Esophagus muscularis mucosa (tissue), 4 donors: ENCODE measurements at regions not wholly inside any gene's neighbourhood (a gene's known extent, or its start where the extent isn't known, plus 50 kb on each side); places are given as distances from the start of the nearest gene placed in this dataset.

Source experiments
- DNase-seq: peaks from one replicate; pipeline ENCODE4 v3.0.0-alpha.2; 2017; ENCODE audit errors: extremely low spot score
- H3K27ac ChIP-seq, 4 donors: fragments of 200-600 bp; sonication (generic); replicated peaks in 1 of 4; 1 replicate in 3 of 4; 2 replicates in 1 of 4; pipeline ENCODE4 v1.5.1; 2016 to 2019; ENCODE audit warnings: mild to moderate bottlenecking in 1 of 4
- H3K27me3 ChIP-seq, 4 donors: fragments of 200-600 bp; sonication (generic); one replicate each; pipeline versions ENCODE4 v1.5.1 to v1.6.0; 2016 to 2019
- H3K36me3 ChIP-seq, 4 donors: fragments of 200-600 bp; sonication (generic); one replicate each; pipeline ENCODE4 v1.5.1; 2016 to 2019
- H3K4me1 ChIP-seq, 4 donors: fragments of 200-600 bp; sonication (generic); one replicate each; pipeline ENCODE4 v1.5.1; 2016 to 2019
- H3K4me3 ChIP-seq, 4 donors: fragments of 200-600 bp; sonication (generic); 1 replicate in 2 of 4; 2 replicates in 2 of 4; pipeline ENCODE4 v1.5.1; 2016 to 2019; ENCODE audit warnings: mild to moderate bottlenecking in 4 of 4, moderate library complexity in 1 of 4
- H3K9me3 ChIP-seq, 4 donors: fragments of 200-600 bp; sonication (generic); 1 replicate in 3 of 4; 2 replicates in 1 of 4; pipeline ENCODE4 v1.5.1; 2016 to 2019
- EP300 ChIP-seq: sonication (generic); formaldehyde crosslinking; IDR thresholded peaks from one replicate; pipeline ENCODE4 v1.6.1; 2017; ENCODE audit warnings: antibody characterized with exemption
- POLR2A ChIP-seq: fragments of 450-650 bp; IDR thresholded peaks from one replicate; pipeline ENCODE4 v1.6.1; 2017; ENCODE audit warnings: antibody characterized with exemption, moderate library complexity, mild to moderate bottlenecking, low read depth
- POLR2AphosphoS5 ChIP-seq, 2 donors: sonication (generic); formaldehyde crosslinking; IDR thresholded peaks; one replicate each; pipeline ENCODE4 v1.6.1; 2017; ENCODE audit warnings: antibody characterized with exemption in 2 of 2
- WGBS: methylation state at CpG from one replicate; pipeline ENCODE4 v1.1.5; 2018; 5-methylcytosine and 5-hydroxymethylcytosine counted together
- intact Hi-C: fragments of 100-400 bp; cut with DNase I; formaldehyde crosslinking; loops from one replicate; pipeline ENCODE4 v1.15.1; 2023
- TF ChIP-seq, protein P1 (sequence below), 3 experiments: fragments of 200-600 bp in 2 of 3; fragments of 450-650 bp in 1 of 3; sonication (generic) in 2 of 3; IDR thresholded peaks; one replicate each; pipeline ENCODE4 v1.5.1; 2017 to 2019; ENCODE audit warnings: antibody characterized with exemption in 3 of 3, mild to moderate bottlenecking in 2 of 3, moderate library complexity in 1 of 3

DNA sequence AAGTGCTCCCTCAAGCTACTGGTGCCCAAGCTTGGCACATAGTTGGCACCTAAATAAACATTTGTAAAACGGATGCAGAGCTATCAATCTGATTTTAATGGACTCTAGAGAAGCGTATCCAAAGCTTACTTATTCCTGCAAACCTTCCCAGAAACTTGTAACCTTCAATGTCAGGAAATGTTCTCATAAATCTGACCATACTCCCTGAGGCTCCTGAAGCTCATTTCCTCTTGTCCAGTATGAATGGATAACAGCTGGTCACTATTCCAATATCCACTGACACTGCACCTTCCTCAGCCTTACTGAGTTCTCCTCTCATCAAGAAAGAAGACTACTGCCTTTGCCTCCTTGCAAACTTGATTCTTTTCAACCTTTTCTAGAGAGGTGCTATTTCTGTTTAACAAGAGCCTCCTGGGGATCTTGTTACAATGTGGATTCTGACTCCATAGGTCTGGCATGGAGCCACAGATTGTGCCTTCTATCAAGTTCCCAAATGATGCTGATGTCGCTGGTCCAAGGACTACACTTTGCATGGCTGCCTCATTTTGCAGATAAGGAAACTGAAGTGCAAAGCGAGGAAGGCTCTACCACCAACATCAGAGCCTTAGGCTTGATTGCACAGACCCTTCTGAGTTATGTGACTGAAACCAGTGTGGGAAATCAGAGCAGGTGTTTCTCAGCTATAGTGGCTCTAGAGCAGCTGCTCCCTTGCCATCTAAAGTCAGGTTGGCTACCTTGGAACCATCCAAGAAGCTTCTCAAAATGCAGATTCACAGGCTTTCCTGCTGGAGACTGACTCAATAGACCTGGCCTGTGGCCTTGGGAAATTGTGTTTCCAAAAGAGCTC lies 377.8 kb downstream of the SOX9 start:
- intact Hi-C loops = no loop called here
- TF ChIP-seq EP300 = no peak
- TF ChIP-seq POLR2A = no peak
- TF ChIP-seq, protein P1, sequence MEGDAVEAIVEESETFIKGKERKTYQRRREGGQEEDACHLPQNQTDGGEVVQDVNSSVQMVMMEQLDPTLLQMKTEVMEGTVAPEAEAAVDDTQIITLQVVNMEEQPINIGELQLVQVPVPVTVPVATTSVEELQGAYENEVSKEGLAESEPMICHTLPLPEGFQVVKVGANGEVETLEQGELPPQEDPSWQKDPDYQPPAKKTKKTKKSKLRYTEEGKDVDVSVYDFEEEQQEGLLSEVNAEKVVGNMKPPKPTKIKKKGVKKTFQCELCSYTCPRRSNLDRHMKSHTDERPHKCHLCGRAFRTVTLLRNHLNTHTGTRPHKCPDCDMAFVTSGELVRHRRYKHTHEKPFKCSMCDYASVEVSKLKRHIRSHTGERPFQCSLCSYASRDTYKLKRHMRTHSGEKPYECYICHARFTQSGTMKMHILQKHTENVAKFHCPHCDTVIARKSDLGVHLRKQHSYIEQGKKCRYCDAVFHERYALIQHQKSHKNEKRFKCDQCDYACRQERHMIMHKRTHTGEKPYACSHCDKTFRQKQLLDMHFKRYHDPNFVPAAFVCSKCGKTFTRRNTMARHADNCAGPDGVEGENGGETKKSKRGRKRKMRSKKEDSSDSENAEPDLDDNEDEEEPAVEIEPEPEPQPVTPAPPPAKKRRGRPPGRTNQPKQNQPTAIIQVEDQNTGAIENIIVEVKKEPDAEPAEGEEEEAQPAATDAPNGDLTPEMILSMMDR (IDR thresholded peaks at IDR 0.05) = no peak
- TF ChIP-seq POLR2AphosphoS5 (IDR thresholded peaks at IDR 0.05) = no peak
- Histone ChIP-seq H3K4me3 (no peak overlapping the region), H3K4me1 (peaks cover 0 to 5% (median 0%) of the 10 kb centered on the region in 4 donors), H3K36me3 (no peaks in the 10 kb centered on the region), H3K9me3 (no peaks in the 10 kb centered on the region), H3K27me3 (peaks cover 0 to 8% (median 0%) of the 10 kb centered on the region in 4 donors), H3K27ac (no peak overlapping the region)
- DNase-seq = no peak
- 69% methylated on average over 4 of the region's 4 CpGs for WGBS

DNA sequence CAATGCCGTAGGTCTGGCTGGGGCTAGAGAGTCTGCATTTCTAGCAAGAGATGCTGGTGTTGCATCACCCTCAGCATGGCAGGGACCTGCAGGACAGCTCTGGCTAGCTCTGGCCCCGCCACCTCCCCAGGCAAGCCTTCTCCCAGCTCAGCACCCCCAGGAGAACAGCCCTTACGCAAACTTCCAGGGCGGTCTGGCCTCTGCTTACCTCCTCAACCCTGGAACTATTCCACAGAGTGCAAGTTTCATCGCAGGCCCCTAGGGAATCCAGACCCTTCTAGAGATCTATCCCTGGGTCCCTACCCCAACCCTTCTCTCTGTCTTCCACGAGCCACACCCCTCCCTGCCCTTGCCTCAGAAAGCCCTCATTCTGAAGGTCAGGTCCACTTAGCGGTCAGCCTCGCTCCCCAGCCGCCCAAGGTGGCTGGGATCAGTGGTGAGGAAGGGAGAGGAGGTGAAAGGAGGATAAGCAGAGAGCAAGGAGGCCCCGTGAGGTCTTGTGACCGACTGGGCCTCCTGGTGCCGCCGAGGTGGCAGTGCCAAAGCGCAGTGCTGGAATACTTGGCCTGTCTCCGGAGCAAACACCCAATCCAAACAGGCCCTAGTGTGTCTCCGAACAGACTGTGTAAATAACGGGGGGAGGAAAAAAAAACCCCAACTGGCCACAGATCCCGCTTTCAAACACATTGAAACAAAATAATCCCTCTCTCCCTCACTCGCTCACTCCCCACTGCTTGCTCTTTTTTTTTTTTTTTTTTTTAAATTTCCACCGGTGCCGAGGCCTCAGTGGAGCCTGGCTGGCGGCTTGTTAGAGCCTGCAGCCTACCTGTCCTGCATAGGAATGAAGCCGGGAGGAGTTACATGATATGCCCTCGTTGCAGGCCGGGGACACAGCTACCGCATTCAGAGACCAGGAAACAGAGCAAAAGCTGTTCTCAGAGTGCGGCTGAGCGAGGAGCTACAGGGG lies 380.9 kb downstream of the SOX9 start:
- intact Hi-C loops = no loop called here
- 89% methylated on average over 28 of the region's 28 CpGs for WGBS
- TF ChIP-seq POLR2A (no peak), POLR2AphosphoS5 (IDR thresholded peaks at IDR 0.05) (no peak), EP300 (no peak)
- TF ChIP-seq, protein P1 (IDR thresholded peaks at IDR 0.05) = no peak
- no peaks in the 10 kb centered on the region for H3K36me3 ChIP-seq
- H3K9me3 ChIP-seq = no peaks in the 10 kb centered on the region
- H3K4me1 ChIP-seq = peaks cover 0 to 5% (median 0%) of the 10 kb centered on the region in 4 donors
- no peak overlapping the region for H3K4me3 ChIP-seq
- no peak for DNase-seq
- peaks cover 0 to 8% (median 0%) of the 10 kb centered on the region in 4 donors for H3K27me3 ChIP-seq
- H3K27ac ChIP-seq = no peak overlapping the region

DNA sequence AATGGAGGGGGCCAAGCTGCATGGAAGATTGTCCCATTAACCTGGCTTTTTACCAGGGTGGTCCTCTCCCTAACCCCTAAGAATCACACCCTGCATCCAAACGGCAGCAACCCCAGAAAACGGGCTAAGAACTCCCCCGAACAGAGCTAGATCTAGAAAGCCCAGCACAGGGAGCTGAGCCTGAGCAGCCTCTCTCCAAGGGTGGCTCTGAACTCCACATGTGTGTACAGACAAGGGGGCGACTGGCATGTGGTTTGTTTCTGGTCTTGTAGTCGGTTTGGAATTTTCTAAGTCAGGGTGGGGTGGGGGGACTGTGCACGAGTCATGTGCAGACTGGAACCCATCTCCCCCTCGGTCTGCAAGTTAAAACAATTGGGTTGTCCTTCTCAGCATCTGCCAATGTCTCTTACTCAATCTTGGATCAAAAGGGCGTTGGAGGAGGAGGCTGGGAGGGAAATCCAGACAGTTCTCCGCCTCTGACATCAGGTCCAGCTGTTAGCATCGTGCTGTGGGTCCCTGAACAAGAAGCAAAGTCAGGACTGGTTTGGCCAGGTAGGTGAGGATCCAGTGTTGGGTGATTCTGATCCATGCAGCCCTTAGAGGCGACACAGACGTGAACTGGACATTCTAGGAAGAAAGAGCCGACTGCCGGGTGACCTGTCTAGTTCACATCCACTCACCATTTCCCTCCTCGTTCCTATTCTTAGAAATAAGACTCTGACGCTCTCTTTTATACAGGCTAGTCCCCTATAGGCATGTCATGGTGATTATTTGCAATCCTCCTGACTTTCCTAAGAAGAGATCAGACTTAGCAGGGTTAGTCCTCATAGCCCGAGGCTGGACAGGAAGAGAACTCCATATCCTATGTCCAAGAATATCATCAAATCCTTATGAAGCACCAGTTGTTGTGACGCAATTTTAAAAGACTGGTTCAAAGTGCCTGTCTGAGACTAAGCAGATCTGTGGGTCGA lies 381.8 kb downstream of the SOX9 start:
- no peaks in the 10 kb centered on the region for H3K9me3 ChIP-seq
- intact Hi-C loops = no loop called here
- peaks cover 0 to 8% (median 0%) of the 10 kb centered on the region in 4 donors for H3K27me3 ChIP-seq
- 52% methylated on average over 16 of the region's 19 CpGs for whole genome bisulfite sequencing
- TF ChIP-seq EP300 (no peak), POLR2AphosphoS5 (IDR thresholded peaks at IDR 0.05) (no peak), POLR2A (no peak)
- TF ChIP-seq, protein P1 (IDR thresholded peaks at IDR 0.05) = no peak
- H3K27ac ChIP-seq = no peak overlapping the region
- H3K4me1 ChIP-seq = peaks cover 0 to 5% (median 0%) of the 10 kb centered on the region in 4 donors
- no peaks in the 10 kb centered on the region for H3K36me3 ChIP-seq
- DNase-seq = no peak
- no peak overlapping the region for H3K4me3 ChIP-seq

DNA sequence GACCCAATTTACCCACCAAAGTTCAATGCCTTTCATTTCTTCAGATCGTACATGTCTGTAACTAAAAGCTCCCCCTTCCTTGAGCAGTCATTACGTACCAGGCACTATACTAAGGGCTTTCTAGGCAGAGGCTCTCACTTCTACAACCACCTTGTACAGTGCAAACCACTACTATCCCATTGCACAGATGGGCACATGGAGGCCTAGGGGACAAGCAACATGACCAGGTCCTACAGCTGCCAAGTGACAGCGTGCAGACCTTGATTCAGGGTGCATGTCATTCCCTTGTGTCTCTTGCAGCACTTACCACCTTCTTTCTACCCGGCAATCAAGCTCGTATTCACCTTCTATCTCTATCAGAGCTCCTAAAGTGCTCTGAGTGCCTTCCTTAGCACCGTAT lies 382.7 kb downstream of the SOX9 start:
- intact Hi-C loops = no loop called here

More for the DNA sequence above, 382.7 kb downstream of the SOX9 start:
- Histone ChIP-seq H3K27ac (no peak overlapping the region), H3K4me3 (no peak overlapping the region), H3K9me3 (no peaks in the 10 kb centered on the region), H3K27me3 (peaks cover 0 to 1% (median 0%) of the 10 kb centered on the region in 4 donors), H3K36me3 (no peaks in the 10 kb centered on the region), H3K4me1 (peaks cover 0 to 5% (median 0%) of the 10 kb centered on the region in 4 donors)
- DNase-seq = no peak
- 89% methylated on average over 6 of the region's 6 CpGs for WGBS
- TF ChIP-seq EP300 (no peak), POLR2A (no peak), POLR2AphosphoS5 (IDR thresholded peaks at IDR 0.05) (no peak)
- TF ChIP-seq, protein P1 (IDR thresholded peaks at IDR 0.05) = no peak
